WI38 (cell line): ENCODE measurements at regions not wholly inside any gene's neighbourhood (a gene's known extent, or its start where the extent isn't known, plus 50 kb on each side); places are given as distances from the start of the nearest gene placed in this dataset.

ENCODE experiments used
- H3K4me3 ChIP-seq: 2 replicates; pipeline ENCODE4 v1.5.1; 2011; ENCODE audit warnings: low read depth, mild to moderate bottlenecking, control low read depth, low read length
- CTCF ChIP-seq: IDR thresholded peaks from 2 replicates; pipeline ENCODE4 v1.5.1; 2012; ENCODE audit warnings: low read depth, mild to moderate bottlenecking, control low read depth, low read length

DNA sequence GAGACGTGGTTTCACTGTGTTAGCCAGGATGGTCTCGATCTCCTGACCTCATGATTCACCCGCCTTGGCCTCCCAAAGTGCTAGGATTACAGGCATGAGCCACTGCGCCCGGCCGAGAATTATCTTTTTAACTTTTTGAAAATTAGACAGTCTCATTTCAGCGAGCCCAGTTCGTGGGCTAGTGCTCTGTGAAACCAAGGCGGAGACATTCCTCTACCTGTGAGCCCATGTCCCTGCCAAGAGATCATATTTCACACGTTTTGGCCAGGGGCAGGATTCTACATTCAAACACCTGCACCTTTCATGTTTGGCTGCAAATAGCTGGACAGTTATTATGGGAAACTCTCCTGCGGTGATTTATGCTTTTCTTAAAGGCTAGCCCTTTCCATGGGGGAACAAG is 60.3 kb downstream of the IRAG1 start:
- no peak for TF ChIP-seq CTCF
- H3K4me3 ChIP-seq: no peak overlapping the region

DNA sequence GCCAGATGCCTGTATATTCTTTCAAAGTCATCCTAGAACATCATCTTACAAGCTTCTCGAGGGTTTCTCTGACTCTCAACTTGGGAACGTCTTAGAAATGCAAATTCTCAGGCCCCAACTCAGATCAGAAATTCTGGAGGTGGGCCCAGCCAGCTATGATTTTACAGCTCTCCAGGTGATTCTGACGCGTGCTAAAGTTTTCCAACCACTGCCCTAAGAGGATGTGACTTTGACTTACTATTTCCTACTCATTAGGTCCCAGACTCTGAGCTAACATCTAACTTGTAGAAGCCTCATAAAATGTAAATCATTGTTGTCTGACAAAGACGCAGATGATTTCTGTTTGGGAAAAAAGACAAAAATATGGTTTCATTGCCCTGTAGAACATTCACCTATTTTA is 61.1 kb downstream of the IRAG1 start:
- H3K4me3 ChIP-seq: no peak overlapping the region

GRCh38 chr11:10631761-10632160 is 61.8 kb downstream of the IRAG1 start:
- TF ChIP-seq CTCF: no peak
- no peak overlapping the region for H3K4me3 ChIP-seq

More for the DNA sequence above, 61.1 kb downstream of the IRAG1 start:
- no peak for TF ChIP-seq CTCF

DNA sequence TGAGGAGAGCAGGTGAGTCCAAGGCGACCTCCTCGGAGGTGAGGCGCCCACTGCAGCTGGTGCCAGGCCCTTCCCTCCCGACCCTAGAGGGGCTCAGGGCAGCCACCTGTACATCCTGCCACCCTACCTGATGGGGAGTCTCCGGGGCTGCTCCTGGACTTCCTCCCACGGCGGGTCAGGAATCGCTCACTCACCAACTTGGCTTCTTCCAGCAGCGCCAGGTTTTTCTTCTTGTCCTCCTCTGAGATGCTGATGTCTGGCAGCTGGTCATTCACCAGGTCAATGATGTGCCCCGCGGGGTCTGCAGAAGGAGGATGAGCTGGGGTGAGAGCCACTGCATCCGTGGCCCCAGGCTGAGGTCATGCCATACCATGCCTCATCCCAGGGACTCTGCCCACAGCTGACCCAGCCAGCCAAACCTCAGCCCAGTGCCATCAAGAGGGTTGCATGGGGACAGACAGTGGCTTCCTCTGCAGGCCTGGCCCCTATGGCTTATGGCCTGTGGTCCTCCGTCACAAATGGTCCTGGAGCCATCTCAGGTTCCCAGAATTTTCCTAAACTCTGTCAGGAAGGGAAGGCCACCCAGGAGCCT is 61.0 kb upstream of the LYVE1 start:
- no peak for TF ChIP-seq CTCF
- no peak overlapping the region for H3K4me3 ChIP-seq

- H3K4me3 ChIP-seq: no peak overlapping the region
- TF ChIP-seq CTCF: no peak
Observed at GRCh38 chr11:10628508-10629236, 60.2 kb upstream of the LYVE1 start.

DNA sequence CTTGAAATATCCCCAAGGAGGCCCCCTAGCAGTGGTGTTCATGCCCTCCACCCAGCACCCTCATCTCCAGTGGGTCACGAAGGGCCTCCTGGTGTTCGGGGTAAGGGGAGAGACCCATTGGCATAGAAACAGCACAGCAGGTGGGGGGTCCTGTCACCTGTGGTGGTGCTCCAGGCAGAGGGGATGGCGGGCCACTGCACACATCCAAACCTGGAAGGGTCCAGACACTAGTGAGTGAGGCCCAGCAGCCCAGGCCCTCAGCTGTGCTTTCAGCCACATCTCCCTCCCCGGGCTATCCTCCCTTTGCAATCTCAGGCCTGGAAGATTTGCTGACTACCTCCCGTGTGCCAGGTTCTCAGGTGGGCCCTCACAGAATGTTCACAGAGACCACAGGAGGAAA is 59.4 kb upstream of the LYVE1 start:
- TF ChIP-seq CTCF: no peak
- H3K4me3 ChIP-seq: no peak overlapping the region

DNA sequence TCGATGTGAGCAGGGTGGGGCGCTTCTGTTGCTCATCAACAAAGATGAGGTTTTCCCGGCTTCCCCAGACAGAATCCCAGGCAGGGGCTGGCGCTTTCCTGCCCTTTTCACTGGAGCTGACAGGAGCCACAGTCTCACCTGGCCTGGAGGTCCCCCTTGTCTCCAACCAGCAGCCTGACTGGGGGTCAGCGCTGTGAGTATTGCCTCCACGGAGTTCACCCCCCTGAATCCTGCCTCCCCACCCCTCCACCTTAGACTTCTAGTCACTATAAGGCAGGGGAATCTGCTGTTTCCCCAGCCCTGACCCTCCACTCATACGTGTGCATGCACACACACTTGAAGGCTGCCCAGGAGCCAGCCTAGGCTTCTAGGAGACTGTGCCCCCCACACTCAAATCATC is 58.8 kb upstream of the LYVE1 start:
- no peak for TF ChIP-seq CTCF
- H3K4me3 ChIP-seq: no peak overlapping the region
